Hepatocyte (in vitro differentiated cells): ENCODE measurements at regions not wholly inside any gene's neighbourhood (a gene's known extent, or its start where the extent isn't known, plus 50 kb on each side); places are given as distances from the start of the nearest gene placed in this dataset.

Experiments
- DNase-seq: peaks from one replicate; pipeline ENCODE4 v3.0.0-alpha.2; 2016; ENCODE audit warnings: low spot score
- H2AFZ ChIP-seq: fragments of 200-600 bp; sonication (generic); 2 replicates; pipeline ENCODE4 v1.6.0; 2016; ENCODE audit warnings: antibody characterized with exemption, mild to moderate bottlenecking
- H3K27ac ChIP-seq: fragments of 200-600 bp; sonication (generic); 2 replicates; pipeline ENCODE4 v1.5.1; 2016; ENCODE audit warnings: mild to moderate bottlenecking
- H3K27me3 ChIP-seq: fragments of 200-600 bp; sonication (generic); 2 replicates; pipeline ENCODE4 v1.6.1; 2016
- H3K36me3 ChIP-seq: fragments of 200-600 bp; sonication (generic); replicated peaks from 2 replicates; pipeline ENCODE4 v1.5.1; 2016; ENCODE audit warnings: low read depth; ENCODE audit not compliant: insufficient read depth
- H3K4me1 ChIP-seq: fragments of 200-600 bp; sonication (generic); 2 replicates; pipeline ENCODE4 v1.5.1; 2016; ENCODE audit warnings: mild to moderate bottlenecking, moderate library complexity; ENCODE audit not compliant: insufficient read depth
- H3K4me2 ChIP-seq: fragments of 200-600 bp; sonication (generic); 2 replicates; pipeline ENCODE4 v1.6.0; 2016
- H3K4me3 ChIP-seq: fragments of 200-600 bp; sonication (generic); 2 replicates; pipeline ENCODE4 v1.5.1; 2016; ENCODE audit warnings: mild to moderate bottlenecking
- H3K79me2 ChIP-seq: fragments of 200-600 bp; sonication (generic); 2 replicates; pipeline ENCODE4 v1.6.0; 2017; ENCODE audit warnings: mild to moderate bottlenecking
- H3K9me2 ChIP-seq: fragments of 200-600 bp; sonication (generic); replicated peaks from 2 replicates; pipeline ENCODE4 v1.6.0; 2017; ENCODE audit warnings: mild to moderate bottlenecking; ENCODE audit not compliant: insufficient read depth
- H3K9me3 ChIP-seq: fragments of 200-600 bp; sonication (generic); 2 replicates; pipeline ENCODE4 v1.5.1; 2016; ENCODE audit warnings: low read depth, mild to moderate bottlenecking
- H4K20me1 ChIP-seq: fragments of 200-600 bp; sonication (generic); 2 replicates; pipeline ENCODE4 v1.6.0; 2016; ENCODE audit warnings: mild to moderate bottlenecking; ENCODE audit not compliant: insufficient read depth, poor library complexity, severe bottlenecking
- CTCF ChIP-seq: fragments of 200-600 bp; sonication (generic); IDR thresholded peaks from 2 replicates; pipeline ENCODE4 v1.5.1; 2016; ENCODE audit warnings: antibody characterized with exemption, mild to moderate bottlenecking; ENCODE audit not compliant: poor library complexity
- EZH2 ChIP-seq: fragments of 200-600 bp; sonication (generic); IDR thresholded peaks from 2 replicates; pipeline ENCODE4 v1.6.1; 2016; ENCODE audit warnings: antibody characterized with exemption, mild to moderate bottlenecking, borderline replicate concordance
- EZH2phosphoT487 ChIP-seq: fragments of 200-600 bp; sonication (generic); IDR thresholded peaks from one replicate; pipeline ENCODE4 v1.6.1; 2018; ENCODE audit warnings: antibody characterized with exemption, mild to moderate bottlenecking, low read depth, moderate library complexity; ENCODE audit not compliant: unreplicated experiment, severe bottlenecking
- WGBS: methylation state at CpG from one replicate; pipeline ENCODE4 v1.1.6; 2016; ENCODE audit warnings: low lambda C conversion rate; ENCODE audit errors: missing lambda C conversion rate; 5-methylcytosine and 5-hydroxymethylcytosine counted together

DNA sequence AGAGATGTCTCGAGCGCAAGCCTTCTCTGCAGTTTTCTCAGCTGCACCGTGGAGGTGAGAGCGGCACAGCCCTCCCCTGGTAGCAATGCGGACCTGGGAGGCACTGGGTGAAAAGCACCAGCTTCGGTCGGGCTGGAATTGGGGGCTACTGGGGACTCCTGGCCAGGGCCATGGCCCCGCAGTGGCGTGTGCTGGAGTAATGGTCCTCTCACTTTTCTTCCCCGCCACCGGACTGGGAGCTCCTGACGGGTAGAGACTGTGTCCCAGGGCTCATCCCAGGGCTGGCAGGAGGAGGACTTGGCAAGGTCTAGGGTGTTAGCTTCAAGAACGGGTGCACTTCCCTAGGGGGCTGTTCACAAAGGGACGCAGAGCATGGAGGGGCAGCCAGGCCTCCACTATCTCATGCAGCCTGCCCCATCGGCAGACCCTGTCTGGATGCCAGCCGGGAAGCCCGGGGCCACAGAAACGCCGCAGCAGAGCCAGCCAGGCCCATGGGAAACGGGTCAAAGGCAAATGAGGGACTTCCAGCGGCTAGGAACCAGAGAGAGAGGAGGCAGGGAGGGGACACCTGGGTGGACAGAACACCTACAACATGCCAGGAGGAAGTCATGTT is 92.6 kb upstream of the MVB12B start:
- H3K9me3 ChIP-seq = no peaks in the 10 kb centered on the region
- H3K27ac ChIP-seq = no peak overlapping the region
- no peaks in the 10 kb centered on the region for H4K20me1 ChIP-seq
- H3K9me2 ChIP-seq = no peaks in the 10 kb centered on the region
- no peaks in the 10 kb centered on the region for H3K79me2 ChIP-seq
- no peaks in the 10 kb centered on the region for H3K4me1 ChIP-seq
- no peaks in the 10 kb centered on the region for H3K27me3 ChIP-seq
- no peak overlapping the region for H2AFZ ChIP-seq
- 95% methylated on average over 21 of the region's 21 CpGs for WGBS
- no peak for DNase-seq
- no peak overlapping the region for H3K4me2 ChIP-seq
- no peak for TF ChIP-seq EZH2
- no peak for TF ChIP-seq EZH2phosphoT487
- no peak for TF ChIP-seq CTCF
- no peak overlapping the region for H3K4me3 ChIP-seq
- no peaks in the 10 kb centered on the region for H3K36me3 ChIP-seq

GRCh38 chr9:126234681-126235335 is 91.8 kb upstream of the MVB12B start:
- TF ChIP-seq CTCF = no peak
- TF ChIP-seq EZH2 = no peak
- TF ChIP-seq EZH2phosphoT487 = no peak
- H3K9me3 ChIP-seq = no peaks in the 10 kb centered on the region
- no peaks in the 10 kb centered on the region for H3K4me1 ChIP-seq
- no peak for DNase-seq
- WGBS = 96% methylated on average over 8 of the region's 8 CpGs
- H3K27me3 ChIP-seq = no peaks in the 10 kb centered on the region
- no peak overlapping the region for H3K4me3 ChIP-seq
- H3K79me2 ChIP-seq = no peaks in the 10 kb centered on the region
- no peak overlapping the region for H3K27ac ChIP-seq
- H3K36me3 ChIP-seq = no peaks in the 10 kb centered on the region
- H4K20me1 ChIP-seq = no peaks in the 10 kb centered on the region
- no peak overlapping the region for H2AFZ ChIP-seq
- H3K9me2 ChIP-seq = no peaks in the 10 kb centered on the region
- no peak overlapping the region for H3K4me2 ChIP-seq

GRCh38 chr9:126235336-126236243 is 91.0 kb upstream of the MVB12B start:
- H4K20me1 ChIP-seq = no peaks in the 10 kb centered on the region
- no peaks in the 10 kb centered on the region for H3K79me2 ChIP-seq
- no peak overlapping the region for H2AFZ ChIP-seq
- no peaks in the 10 kb centered on the region for H3K27me3 ChIP-seq
- no peak overlapping the region for H3K4me2 ChIP-seq
- H3K36me3 ChIP-seq = no peaks in the 10 kb centered on the region
- 94% methylated on average over 43 of the region's 49 CpGs for WGBS
- no peak for DNase-seq
- no peak overlapping the region for H3K27ac ChIP-seq
- H3K9me3 ChIP-seq = no peaks in the 10 kb centered on the region
- H3K4me1 ChIP-seq = no peaks in the 10 kb centered on the region
- no peak overlapping the region for H3K4me3 ChIP-seq
- TF ChIP-seq CTCF (no peak), EZH2 (no peak), EZH2phosphoT487 (no peak)
- no peaks in the 10 kb centered on the region for H3K9me2 ChIP-seq
